ENCODE measurements at regions not wholly inside any gene's neighbourhood (a gene's known extent, or its start where the extent isn't known, plus 50 kb on each side); places are given as distances from the start of the nearest gene placed in this dataset.

DNA sequence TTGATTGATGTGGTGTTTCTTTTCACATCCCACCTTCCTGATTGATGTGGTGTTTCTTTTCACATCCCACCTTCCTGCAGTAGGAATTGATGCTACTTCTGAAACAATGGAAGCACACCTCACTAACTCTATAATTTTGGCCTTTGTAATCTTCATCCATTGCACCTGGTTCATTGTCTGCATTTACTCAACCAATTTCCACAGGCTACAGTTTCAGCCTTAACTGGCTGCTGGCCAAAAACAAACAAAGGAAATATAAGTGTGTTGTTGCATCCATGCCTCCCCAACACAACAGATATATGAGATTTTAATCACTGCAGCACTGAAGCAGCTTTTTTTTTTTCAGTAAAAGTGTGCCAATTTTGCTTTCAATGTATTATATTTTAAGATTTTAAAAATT lies 867.6 kb upstream of the PCDH7 start:
- Histone ChIP-seq H3K27me3 (no peaks in the 10 kb centered on the region), H2AFZ (no peak overlapping the region), H3K4me2 (no peak overlapping the region), H3K36me3 (replicated peaks; ENCODE audit: insufficient read depth, low read depth) (no peaks in the 10 kb centered on the region), H3K4me3 (no peak overlapping the region), H3K9me2 (replicated peaks; ENCODE audit: insufficient read depth) (no peaks in the 10 kb centered on the region), H3K4me1 (ENCODE audit: insufficient read depth) (no peaks in the 10 kb centered on the region), H3K9me3 (ENCODE audit: low read depth) (no peaks in the 10 kb centered on the region), H4K20me1 (ENCODE audit: insufficient read depth, poor library complexity, severe bottlenecking) (no peaks in the 10 kb centered on the region), H3K27ac (no peak overlapping the region), H3K79me2 (no peaks in the 10 kb centered on the region)
- no peak for DNase-seq (ENCODE audit: low spot score)
- TF ChIP-seq EZH2 (IDR thresholded peaks at IDR 0.05; ENCODE audit: borderline replicate concordance), result no peak
- TF ChIP-seq, protein P1, sequence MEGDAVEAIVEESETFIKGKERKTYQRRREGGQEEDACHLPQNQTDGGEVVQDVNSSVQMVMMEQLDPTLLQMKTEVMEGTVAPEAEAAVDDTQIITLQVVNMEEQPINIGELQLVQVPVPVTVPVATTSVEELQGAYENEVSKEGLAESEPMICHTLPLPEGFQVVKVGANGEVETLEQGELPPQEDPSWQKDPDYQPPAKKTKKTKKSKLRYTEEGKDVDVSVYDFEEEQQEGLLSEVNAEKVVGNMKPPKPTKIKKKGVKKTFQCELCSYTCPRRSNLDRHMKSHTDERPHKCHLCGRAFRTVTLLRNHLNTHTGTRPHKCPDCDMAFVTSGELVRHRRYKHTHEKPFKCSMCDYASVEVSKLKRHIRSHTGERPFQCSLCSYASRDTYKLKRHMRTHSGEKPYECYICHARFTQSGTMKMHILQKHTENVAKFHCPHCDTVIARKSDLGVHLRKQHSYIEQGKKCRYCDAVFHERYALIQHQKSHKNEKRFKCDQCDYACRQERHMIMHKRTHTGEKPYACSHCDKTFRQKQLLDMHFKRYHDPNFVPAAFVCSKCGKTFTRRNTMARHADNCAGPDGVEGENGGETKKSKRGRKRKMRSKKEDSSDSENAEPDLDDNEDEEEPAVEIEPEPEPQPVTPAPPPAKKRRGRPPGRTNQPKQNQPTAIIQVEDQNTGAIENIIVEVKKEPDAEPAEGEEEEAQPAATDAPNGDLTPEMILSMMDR (IDR thresholded peaks at IDR 0.05; ENCODE audit: poor library complexity), result no peak
- TF ChIP-seq EZH2phosphoT487 (IDR thresholded peaks at IDR 0.05; ENCODE audit: low read depth, severe bottlenecking, unreplicated experiment), result no peak

- no peaks in the 10 kb centered on the region for H3K9me3 ChIP-seq (ENCODE audit: low read depth)
- WGBS (ENCODE audit: low lambda C conversion rate, missing lambda C conversion rate), result 59% methylated on average over 2 of the region's 2 CpGs
- H2AFZ ChIP-seq, result no peak overlapping the region
- no peaks in the 10 kb centered on the region for H3K27me3 ChIP-seq
- no peak for TF ChIP-seq EZH2 (IDR thresholded peaks at IDR 0.05; ENCODE audit: borderline replicate concordance)
- no peak for TF ChIP-seq EZH2phosphoT487 (IDR thresholded peaks at IDR 0.05; ENCODE audit: low read depth, severe bottlenecking, unreplicated experiment)
- TF ChIP-seq, protein P1 (IDR thresholded peaks at IDR 0.05; ENCODE audit: poor library complexity), result no peak
- H3K4me2 ChIP-seq, result no peak overlapping the region
- no peaks in the 10 kb centered on the region for H3K36me3 ChIP-seq (replicated peaks; ENCODE audit: insufficient read depth, low read depth)
- no peaks in the 10 kb centered on the region for H3K79me2 ChIP-seq
- no peak overlapping the region for H3K4me3 ChIP-seq
- no peak for DNase-seq (ENCODE audit: low spot score)
- H3K4me1 ChIP-seq (ENCODE audit: insufficient read depth), result no peaks in the 10 kb centered on the region
- no peaks in the 10 kb centered on the region for H3K9me2 ChIP-seq (replicated peaks; ENCODE audit: insufficient read depth)
- H4K20me1 ChIP-seq (ENCODE audit: insufficient read depth, poor library complexity, severe bottlenecking), result no peaks in the 10 kb centered on the region
- no peak overlapping the region for H3K27ac ChIP-seq
Measured at GRCh38 chr4:29853833-29854232, 866.3 kb upstream of the PCDH7 start.

GRCh38 chr4:29861307-29861706 lies 858.9 kb upstream of the PCDH7 start:
- Histone ChIP-seq H4K20me1 (ENCODE audit: insufficient read depth, poor library complexity, severe bottlenecking) (no peaks in the 10 kb centered on the region), H3K4me3 (no peak overlapping the region), H3K9me3 (ENCODE audit: low read depth) (no peaks in the 10 kb centered on the region), H3K36me3 (replicated peaks; ENCODE audit: insufficient read depth, low read depth) (no peaks in the 10 kb centered on the region), H3K9me2 (replicated peaks; ENCODE audit: insufficient read depth) (no peaks in the 10 kb centered on the region), H3K4me1 (ENCODE audit: insufficient read depth) (no peaks in the 10 kb centered on the region), H3K27ac (no peak overlapping the region), H3K27me3 (no peaks in the 10 kb centered on the region), H3K4me2 (no peak overlapping the region), H3K79me2 (no peaks in the 10 kb centered on the region), H2AFZ (no peak overlapping the region)
- TF ChIP-seq, protein P1 (IDR thresholded peaks at IDR 0.05; ENCODE audit: poor library complexity), result no peak
- TF ChIP-seq EZH2phosphoT487 (IDR thresholded peaks at IDR 0.05; ENCODE audit: low read depth, severe bottlenecking, unreplicated experiment), result no peak
- no peak for TF ChIP-seq EZH2 (IDR thresholded peaks at IDR 0.05; ENCODE audit: borderline replicate concordance)
- WGBS (ENCODE audit: low lambda C conversion rate, missing lambda C conversion rate), result 80% methylated on average over 1 of the region's 1 CpG
- DNase-seq (ENCODE audit: low spot score), result no peak

DNA sequence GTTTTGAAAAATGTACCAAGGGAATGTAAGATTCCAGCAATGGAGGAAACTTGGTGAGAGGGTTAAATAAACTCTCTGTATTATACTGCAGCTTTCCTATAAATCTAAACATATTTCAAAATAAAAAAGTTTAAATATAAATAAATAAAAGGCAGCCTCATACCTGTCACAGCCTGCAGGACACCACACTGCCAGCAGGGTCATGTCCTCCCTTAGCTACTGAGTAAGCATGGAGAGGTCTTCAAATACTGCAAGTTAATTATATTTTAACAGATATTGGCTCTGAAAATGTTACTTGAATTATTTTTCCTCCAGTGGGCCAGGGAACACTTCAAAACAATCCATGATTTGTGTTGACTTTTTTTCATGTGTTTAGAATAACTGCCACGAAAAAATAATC lies 852.8 kb upstream of the PCDH7 start:
- no peaks in the 10 kb centered on the region for H3K79me2 ChIP-seq
- no peak overlapping the region for H3K4me2 ChIP-seq
- H2AFZ ChIP-seq, result no peak overlapping the region
- no peak overlapping the region for H3K4me3 ChIP-seq
- no peaks in the 10 kb centered on the region for H3K4me1 ChIP-seq (ENCODE audit: insufficient read depth)
- no peaks in the 10 kb centered on the region for H3K9me3 ChIP-seq (ENCODE audit: low read depth)
- no peaks in the 10 kb centered on the region for H3K36me3 ChIP-seq (replicated peaks; ENCODE audit: insufficient read depth, low read depth)
- no peaks in the 10 kb centered on the region for H3K27me3 ChIP-seq
- DNase-seq (ENCODE audit: low spot score), result no peak
- 53% methylated on average over 1 of the region's 1 CpG for WGBS (ENCODE audit: low lambda C conversion rate, missing lambda C conversion rate)
- no peaks in the 10 kb centered on the region for H3K9me2 ChIP-seq (replicated peaks; ENCODE audit: insufficient read depth)
- no peaks in the 10 kb centered on the region for H4K20me1 ChIP-seq (ENCODE audit: insufficient read depth, poor library complexity, severe bottlenecking)
- TF ChIP-seq EZH2 (IDR thresholded peaks at IDR 0.05; ENCODE audit: borderline replicate concordance), result no peak
- no peak for TF ChIP-seq EZH2phosphoT487 (IDR thresholded peaks at IDR 0.05; ENCODE audit: low read depth, severe bottlenecking, unreplicated experiment)
- TF ChIP-seq, protein P1 (IDR thresholded peaks at IDR 0.05; ENCODE audit: poor library complexity), result no peak
- H3K27ac ChIP-seq, result no peak overlapping the region

All from hepatocyte (in vitro differentiated cells).